ENCODE measurements at regions not wholly inside any gene's neighbourhood (a gene's known extent, or its start where the extent isn't known, plus 50 kb on each side); places are given as distances from the start of the nearest gene placed in this dataset.

- dilution Hi-C loops (cut with HindIII; ENCODE audit: low sequenced_read_pairs, unreplicated experiment) (no loop called here), in situ Hi-C loops (cut with MboI; ENCODE audit: low sequenced_read_pairs) (no loop called here), intact Hi-C loops (cut with micrococcal nuclease) (no loop called here)
- Histone ChIP-seq H4K91ac (ENCODE audit: insufficient read depth, low read depth, low read length) (no peak overlapping the region), H3K27me3 (ENCODE audit: control insufficient read depth, insufficient read depth, low read length) (peaks cover 46% of the 10 kb centered on the region), H4K5ac (ENCODE audit: low read depth, low read length) (no peak overlapping the region), H2AK5ac (ENCODE audit: low read depth, low read length) (no peak overlapping the region), H4K20me1 (ENCODE audit: insufficient read depth, low read length) (no peaks in the 10 kb centered on the region), H3K56ac (ENCODE audit: extremely low read depth, insufficient read depth, low read length) (no peak overlapping the region), H3K79me1 (ENCODE audit: low read depth in 1 of 2, low read length in 2 of 2) (no peaks in the 10 kb centered on the region), H3K4me3 (ENCODE audit: insufficient read depth, low read depth, low read length) (no peak overlapping the region), H3K14ac (replicated peaks; ENCODE audit: low read depth, low read length) (no peak overlapping the region), H3K4me2 (ENCODE audit: low read depth, low read length) (no peak overlapping the region), H3K9ac (ENCODE audit: low read depth, low read length) (no peak overlapping the region), H3K27ac (ENCODE audit: insufficient read depth, low read length) (no peak overlapping the region), H3K4me1 (ENCODE audit: control insufficient read depth, insufficient read depth, low read length) (no peaks in the 10 kb centered on the region), H2AFZ (replicated peaks; ENCODE audit: low read length, poor library complexity) (no peak overlapping the region), H3K4ac (ENCODE audit: low read depth, low read length) (no peak overlapping the region), H2BK15ac (ENCODE audit: low read depth, low read length) (no peak overlapping the region), H2BK5ac (ENCODE audit: low read depth, low read length, poor library complexity, severe bottlenecking) (no peak overlapping the region), H2BK120ac (ENCODE audit: low read depth, low read length) (no peak overlapping the region), H3K9me1 (ENCODE audit: insufficient read depth, low read length) (no peaks in the 10 kb centered on the region), H3K36me3 (ENCODE audit: control insufficient read depth, insufficient read depth, low read length) (no peaks in the 10 kb centered on the region), H3K18ac (ENCODE audit: low read depth, low read length) (no peak overlapping the region), H2BK20ac (ENCODE audit: low read depth, low read length) (no peak overlapping the region), H3K23ac (ENCODE audit: low read depth, low read length) (no peak overlapping the region), H2AK9ac (replicated peaks; ENCODE audit: low read depth, low read length, poor library complexity) (no peak overlapping the region), H3K9me3 (ENCODE audit: control insufficient read depth, insufficient read depth, low read length) (no peaks in the 10 kb centered on the region), H4K8ac (ENCODE audit: low read depth in 2 of 2, low read length in 2 of 2) (no peak overlapping the region)
- ChIA-PET POLR2A (ENCODE audit: unreplicated experiment) (no interaction called here), CTCF (no interaction called here)
- WGBS, 2 experiments (ENCODE audit: extremely low coverage in 2 of 2, insufficient read length in 1 of 2): 50% methylated on average over 1 of the region's 7 CpGs; no CpG with 5 or more reads in 1 of the 2 experiments
- no peak for DNase-seq
- BruUV-seq (replicated peaks): no TSS peak
- TF ChIP-seq NFE2L2 (IDR thresholded peaks at IDR 0.05; ENCODE audit: low read depth, low read length) (no peak), RAD21 (IDR thresholded peaks at IDR 0.05; ENCODE audit: low read length) (no peak), FOS (IDR thresholded peaks at IDR 0.05; ENCODE audit: low read depth, low read length) (no peak)
- no peak for ATAC-seq (ENCODE audit: low read depth)
Observed at GRCh38 chr2:109059474-109060165, 69.4 kb upstream of the SH3RF3 start.

Measured in IMR-90 (cell line).